HG03469 (cell line): ENCODE measurements at regions not wholly inside any gene's neighbourhood (a gene's known extent, or its start where the extent isn't known, plus 50 kb on each side); places are given as distances from the start of the nearest gene placed in this dataset.

Experiments
- ATAC-seq: cut with Tn5 transposase; IDR thresholded peaks from one replicate; pipeline ENCODE4 v1.9.1; 2021; ENCODE audit warnings: mild to moderate bottlenecking, moderate library complexity, moderate number of reproducible peaks; ENCODE audit not compliant: unreplicated experiment

DNA sequence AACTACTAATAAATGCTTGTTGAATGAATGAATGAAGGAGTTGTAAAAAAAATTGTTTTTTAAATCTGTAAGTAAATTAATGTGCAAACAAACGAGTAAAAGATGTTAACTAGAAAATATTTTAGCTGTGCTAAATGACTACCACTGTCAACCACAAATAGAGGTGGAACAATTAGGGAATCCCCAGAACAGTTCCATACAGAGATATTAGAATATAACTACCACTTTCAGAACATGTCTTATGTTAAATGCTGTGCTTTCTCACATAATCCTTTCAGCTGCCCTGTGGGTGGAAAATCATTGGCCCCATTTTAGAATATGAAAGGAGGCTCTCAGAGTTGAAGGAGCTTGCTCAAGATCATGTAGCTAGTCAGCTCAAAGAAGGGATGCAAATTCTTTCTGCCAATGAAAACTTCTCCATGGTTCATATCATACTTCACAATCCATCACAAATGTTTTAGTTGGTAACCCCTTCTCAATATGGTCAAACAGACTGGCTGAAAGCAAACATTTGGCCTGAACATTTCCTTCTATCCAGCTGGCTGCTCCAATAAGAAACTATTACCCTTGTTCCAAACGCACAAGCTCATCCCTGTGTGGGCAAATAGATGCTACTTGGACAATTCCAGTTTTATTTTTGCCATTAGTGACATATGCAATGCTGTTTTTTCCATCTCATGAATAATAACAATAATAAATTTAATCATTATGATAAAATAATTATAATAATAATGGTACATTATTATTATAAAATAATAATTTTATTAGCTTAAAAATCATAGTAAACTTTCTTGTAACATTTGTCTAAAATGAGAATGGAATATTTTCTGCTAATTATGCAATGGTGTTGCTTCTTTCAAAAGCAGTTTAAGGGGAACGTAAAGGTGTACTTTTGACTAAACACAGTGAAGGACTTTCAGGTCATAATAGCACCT, 290.4 kb upstream of the STT3B start:
- ATAC-seq: peak; percentile 58

DNA sequence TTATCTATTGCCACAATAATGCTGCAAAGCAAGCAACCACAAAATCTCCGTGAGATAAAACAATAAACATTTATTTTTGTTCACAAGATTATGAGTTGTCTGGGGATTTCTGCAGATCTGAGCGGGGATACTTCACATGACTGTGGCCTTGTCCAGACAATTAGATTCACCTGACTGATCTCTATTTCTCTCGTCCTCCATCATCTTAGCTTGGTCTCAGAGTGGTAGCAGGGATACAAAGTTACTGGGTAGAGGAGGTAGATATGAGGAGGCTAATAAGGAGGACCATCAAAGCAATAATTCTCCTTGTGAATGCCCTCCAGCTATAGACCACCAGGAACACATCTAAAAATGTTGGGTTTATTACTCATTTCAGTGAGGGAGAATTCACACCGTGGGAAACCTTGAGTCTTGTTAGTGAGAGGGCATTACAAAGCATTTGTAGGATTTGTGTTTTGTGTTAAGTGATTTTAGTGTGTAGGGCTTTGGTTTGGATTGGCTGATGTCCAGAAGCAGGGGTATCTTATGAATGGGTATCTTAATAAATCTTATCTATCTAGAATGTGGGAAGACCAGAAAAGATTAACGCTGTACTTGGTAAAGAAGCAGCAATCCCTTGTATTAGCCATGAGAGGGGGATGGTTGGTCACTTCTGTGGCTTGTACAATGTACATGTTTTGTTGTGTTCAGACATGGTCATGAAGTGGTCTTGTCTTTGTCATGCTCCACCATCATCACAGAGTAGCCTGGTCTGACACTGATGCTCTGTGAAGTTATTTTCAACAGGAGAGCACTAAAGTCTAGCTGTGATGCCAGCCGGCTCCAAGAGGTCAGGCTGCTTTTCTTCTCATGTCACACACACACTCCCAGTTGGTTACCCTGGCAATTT, 287.6 kb upstream of the STT3B start:
- ATAC-seq: no peak

DNA sequence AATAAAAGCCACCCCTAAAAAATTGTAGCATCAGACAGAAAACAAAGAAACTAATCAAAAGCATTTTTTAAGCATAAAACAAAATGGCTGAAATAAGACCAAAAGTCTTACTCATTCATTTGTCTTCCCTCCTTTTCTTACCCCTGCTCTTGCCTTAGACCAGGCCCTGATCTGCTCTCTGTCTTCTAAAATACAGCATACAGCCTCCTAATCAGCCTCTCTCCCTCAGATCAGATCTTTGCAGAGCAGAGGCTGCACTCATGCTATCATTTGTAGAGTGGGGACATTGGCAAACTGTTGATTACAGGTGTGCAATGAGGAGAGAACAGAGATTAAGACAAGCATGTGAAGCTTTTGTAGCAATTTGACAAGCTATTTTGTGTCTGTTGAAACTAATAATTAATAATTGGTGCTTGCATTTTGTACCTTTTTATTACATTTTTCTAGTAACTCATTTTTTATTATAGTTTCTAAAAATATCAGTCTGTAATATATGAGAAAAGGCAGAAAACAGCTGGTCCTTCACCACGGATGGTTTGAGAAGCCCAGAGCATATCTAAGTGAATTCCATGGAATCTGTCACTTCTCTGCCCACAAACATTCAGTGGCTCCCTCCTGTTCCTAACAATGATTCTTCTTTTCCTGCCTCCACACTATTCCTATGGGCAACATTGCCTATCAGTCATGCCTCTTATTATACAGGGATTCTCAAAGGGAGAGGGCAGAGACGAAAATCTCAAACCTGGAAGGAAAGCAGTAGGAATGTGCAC, 286.2 kb upstream of the STT3B start:
- no peak for ATAC-seq

DNA sequence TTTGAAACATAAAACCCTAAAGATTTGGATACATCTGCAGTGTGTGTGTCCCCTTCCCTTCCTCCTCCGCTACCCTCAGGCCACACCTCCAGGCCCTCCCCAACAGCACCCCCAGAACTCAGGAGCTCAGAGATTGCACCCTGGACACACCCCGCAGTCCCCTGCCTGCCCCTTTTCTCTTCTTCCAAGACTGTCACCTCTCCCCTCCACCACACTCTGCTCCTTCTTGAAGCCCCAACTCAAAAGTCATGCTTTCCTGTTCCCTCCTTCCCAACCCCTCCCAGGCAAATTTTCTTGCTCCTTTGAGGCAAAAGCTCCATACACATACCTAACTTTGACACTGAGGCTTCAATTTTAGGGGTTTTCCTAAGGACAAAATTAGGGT, 285.7 kb upstream of the STT3B start:
- no peak for ATAC-seq

DNA sequence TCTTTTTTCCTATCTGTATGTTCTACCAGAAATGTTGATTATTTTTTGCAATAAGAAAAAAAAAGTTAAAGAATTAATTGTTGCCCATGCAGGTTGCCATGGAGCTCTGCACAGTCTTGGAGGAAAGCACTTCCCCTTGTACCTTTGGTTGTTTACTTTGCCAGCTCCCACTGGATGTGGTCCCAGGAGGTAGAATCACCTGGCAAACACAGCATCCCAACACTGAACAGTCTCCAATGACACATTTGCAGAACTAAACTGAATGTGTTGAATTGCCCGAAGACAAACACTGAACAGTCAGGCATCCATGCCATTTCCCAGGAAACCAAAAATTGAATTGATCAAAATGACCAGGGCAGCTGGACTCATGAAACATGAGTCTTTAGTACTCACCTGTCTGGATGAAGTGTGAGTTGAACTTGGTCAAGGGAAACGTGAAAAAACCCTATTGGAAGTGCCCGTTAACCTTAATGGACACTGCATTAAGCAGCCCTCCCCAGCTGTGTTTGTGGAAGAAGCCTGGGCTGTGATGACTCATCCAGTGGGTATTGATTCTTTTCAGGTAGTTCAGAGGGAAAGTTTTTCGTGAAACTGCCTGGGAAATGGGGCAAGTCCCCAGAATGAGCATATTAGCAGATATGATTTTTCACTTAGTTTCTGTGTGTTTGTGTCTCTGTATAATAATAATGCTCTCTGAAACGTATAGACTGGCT, 284.7 kb upstream of the STT3B start:
- ATAC-seq: no peak

DNA sequence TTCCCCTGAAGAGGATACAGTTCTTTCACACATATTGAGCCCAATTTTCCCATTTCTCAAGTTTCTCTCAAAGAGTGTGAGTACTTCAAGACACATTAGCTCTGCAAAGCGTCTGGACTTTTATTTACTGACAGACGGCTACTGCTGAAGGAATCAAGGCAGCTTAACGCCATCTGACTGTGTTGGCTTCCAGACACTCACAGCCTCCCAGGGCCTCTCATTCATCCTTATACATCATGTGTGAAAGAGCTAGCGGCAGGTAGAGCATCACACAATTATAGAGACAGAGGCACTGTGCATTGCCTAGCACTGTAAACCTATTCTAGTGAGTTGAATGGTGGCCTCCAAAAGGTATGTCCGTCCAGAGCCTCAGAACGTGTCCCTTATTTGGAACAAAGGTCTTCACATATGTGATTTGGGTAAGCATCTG, 284.1 kb upstream of the STT3B start:
- ATAC-seq: no peak

DNA sequence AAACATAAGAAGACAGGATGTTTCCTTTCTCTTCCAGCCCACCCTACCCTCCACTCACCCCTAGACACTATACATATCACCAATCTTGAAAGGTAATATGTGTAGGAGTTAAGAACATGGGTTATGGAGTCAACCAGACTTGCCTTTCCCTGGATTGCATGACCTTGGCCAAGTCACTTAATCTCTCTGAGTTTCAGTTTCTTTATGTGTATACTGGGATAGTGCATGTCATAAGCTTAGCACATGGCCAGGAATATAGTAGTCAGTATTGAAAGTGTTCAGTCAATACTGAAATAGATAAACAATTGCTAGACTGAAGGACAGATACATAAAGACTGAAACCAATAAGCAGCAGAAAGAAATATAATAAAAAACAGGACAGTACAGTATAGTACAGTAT, 283.2 kb upstream of the STT3B start:
- ATAC-seq: no peak

DNA sequence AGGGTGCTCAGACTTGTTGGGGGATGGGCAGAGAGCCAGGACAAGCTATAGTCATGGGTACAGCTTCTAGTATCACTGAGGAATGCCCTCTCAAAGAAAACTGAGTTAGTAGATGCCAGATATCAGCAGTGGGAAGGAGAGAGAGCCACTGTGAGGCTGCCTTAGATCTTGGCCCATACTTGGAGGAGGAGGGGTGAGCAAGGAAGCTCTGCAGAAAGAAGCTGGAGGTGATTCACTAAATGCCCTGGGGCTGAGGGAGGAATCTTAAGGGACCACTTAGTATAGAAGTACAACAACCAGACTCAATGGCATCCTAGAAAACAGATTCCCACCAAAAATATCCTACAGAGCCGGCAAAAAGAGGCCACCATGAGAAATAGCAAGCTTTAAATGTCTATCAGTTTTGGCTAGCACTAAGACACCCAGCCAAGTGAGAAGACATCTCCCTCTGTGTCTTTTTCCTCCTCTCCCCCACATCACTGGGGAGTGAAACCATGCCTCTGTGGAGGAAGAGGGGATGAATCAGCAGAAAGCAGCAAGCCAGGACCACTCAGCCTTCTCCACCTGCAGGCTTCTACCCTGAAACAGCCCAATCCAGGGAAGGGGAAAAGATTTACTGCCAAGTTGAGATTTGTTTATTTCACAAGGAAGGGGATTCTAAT, 282.5 kb upstream of the STT3B start:
- ATAC-seq: no peak

DNA sequence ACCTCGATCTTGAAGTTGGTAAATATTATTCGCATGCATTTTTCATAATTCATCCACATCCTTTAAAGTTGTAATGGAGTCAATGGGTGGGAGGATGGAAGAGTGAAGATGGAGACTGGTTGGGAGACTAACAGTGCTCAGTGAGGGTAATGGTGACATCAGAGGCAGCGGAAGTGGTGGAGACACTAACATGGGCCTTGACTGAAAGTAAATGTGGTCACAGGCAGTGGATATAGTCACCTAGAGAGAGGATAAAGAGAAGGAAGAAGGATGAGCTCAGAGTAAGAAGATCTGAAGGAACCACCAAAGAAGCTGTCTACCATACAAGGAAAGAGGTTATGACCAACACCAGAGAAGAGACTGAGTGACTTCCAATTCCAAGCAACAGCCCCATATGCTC, 281.6 kb upstream of the STT3B start:
- no peak for ATAC-seq

DNA sequence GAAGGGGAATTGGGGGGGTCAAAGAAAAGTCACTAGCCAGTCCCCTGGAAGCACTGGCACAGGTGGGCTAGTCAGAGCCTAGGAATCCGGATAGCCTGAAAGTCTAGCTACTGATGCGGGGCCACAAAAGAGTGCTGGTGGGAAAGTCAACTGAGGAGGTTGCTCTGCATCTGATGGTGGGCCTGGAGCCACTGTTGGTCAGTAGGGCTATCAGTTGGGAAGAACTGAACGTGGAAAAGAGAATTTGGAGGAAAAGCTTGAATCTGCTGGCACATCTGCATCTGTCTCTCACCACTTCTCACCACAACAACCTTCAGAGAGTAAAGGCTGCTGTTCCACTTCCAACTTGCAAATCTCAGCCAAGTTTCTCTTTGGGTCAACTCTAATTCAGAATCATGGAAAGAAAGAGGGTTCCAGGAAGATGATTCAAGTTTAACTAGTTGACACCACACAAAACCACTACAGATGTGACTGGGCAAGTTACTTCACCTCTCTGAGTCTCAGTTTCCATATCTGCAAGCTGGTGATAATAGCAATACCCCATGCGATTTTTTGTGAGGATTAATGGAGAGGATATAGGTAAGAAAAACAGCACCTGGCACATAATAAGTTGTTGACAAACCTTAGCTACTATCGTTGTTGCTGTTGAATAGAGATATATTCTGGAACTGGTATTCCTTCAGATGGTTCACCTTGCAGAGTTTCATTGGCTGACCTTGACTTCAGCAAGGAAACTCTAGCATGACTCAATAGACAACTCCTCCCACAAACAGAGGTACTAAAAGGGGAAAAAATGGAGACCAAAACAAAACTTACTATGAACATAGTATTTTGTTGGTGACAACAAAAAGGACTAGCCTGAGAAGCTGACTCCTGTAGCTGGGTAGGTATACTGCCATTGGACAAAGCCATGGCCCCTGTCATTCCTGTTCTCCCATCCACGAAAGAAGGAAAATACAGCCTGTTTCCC, 280.2 kb upstream of the STT3B start:
- ATAC-seq: no peak

DNA sequence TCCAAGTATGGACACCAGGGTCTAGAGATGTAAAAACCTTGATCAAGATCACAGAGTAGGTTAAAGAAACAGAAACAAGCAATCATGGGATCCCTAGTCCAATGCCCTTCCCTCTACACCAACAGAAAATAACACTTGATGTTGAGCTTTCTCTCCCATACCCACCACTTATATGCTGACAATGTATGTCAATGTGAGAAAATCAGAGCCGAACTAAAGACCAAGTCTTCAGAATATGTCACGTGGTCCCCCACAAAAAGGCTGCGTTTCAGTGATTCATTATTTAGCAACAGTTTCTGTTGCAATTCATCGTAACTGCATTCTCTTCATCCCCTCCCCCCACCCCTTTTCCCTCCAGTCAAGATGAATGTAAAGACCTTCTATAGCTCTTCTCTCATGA, 278.9 kb upstream of the STT3B start:
- no peak for ATAC-seq

DNA sequence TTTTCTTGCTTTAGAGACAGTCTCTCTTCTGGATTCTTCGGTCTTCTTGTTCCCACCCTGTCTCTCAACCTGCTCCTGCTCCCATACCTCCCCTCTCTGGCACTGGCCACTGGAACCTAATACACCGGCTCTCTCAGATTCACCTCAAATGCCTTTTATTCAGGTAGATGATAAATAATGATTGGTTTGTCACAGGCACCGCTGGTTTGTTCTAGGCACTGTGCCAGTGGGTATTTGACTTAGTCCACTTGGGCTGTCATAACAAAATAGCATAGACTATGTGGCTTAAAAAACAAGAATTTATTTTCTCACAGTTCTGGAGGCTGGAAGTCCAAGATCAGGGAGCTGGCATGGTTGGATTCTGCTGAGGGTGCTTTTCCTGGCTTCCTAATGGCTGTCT, 278.2 kb upstream of the STT3B start:
- ATAC-seq: no peak

DNA sequence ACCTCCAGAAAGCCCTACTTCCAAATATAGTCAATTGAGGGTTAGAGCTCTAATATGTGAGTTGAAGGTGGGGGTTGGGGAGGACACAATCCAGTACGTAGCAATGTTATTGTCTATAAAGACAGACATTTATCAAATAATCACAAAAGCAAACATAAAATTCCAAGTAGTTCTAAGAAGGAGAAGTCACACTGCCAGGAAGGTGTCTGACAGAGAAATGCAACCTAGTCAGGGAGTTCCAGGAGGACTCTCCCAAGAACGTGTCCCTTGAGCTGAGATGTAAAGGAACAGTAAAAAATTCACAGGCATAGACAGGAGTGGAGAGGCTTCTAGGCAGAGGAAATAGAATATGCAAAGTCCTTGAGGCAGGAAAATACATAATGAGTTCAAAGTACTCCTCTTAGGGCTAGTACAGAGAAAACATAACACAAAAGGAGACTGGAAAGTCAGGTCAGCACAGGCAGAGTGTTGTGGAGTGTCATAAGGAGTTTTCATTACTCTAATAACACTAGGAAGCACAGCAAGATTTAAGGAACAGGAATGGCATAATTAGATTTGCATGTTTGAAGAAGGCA, 277.6 kb upstream of the STT3B start:
- ATAC-seq: no peak

DNA sequence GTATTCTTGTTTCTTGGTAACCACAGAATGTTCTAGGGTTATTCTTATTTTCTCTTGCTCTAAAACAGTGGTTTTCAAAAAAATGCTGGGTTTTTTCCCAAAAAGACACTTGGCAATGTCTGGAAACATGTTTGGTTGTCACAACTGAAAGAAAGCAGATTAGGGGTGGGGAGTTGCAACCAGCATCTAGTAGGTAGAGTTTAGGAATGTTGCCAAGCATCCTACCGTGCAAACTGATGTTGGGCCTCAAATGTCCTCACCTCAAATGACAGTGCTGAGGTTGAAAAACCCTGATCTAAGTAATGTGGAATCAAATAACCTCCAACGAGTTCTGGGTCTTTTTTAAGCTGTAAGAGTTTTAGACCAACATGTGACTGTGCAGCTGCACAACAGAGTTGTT, 270.5 kb upstream of the STT3B start:
- no peak for ATAC-seq

DNA sequence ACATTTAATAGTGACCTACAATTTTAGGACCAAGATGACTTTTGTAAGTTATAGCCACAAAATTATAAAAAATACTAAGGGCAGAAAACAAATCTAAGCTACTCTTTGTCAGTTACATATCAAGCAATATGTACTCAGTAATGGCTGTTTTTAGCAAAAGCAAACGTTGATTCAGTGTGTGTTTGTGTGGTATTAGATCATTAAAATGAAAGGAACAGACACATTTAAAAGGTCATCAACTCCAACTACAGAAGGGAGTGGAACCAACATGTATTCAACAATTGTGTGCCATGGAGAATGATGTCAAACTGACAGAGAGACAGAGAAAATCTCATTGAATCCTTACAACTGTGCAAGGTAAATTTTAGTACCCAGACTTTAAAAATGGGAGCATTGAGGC, 268.8 kb upstream of the STT3B start:
- no peak for ATAC-seq

DNA sequence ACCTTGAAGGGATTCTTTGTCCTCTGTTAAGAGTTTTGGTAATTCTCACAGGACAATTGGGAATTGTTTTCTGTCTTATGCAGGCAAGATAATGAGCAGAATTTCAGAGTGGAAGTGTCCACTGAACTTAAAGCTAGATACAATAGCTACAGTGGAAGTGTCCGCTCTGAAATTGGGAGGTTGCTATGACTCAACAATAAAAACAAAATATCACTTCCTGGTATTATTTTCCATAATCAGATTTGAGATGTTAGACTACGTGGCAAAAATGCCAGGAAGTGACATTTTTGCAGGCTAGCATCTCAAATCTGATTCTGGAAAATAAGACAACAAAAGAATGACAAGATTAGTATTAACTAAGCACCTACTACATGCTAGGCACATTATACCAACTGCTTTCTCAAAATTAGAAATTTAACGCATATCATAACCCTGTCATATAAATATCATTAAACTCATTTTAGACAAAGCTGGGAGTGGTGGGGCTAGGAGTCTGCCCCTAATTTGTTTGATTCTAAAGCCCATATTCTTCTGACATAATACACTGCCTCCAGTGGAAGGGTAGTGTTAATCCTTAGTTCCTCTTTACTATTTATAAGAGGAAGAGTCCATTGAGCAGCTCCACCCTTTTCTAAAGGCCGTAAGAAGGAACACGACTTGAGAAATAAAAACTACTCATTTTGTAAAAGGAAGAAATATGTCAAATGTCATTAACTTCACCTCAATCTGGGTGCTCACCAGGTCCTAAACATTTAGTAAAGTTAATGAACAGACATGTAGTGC, 266.9 kb upstream of the STT3B start:
- ATAC-seq: no peak

DNA sequence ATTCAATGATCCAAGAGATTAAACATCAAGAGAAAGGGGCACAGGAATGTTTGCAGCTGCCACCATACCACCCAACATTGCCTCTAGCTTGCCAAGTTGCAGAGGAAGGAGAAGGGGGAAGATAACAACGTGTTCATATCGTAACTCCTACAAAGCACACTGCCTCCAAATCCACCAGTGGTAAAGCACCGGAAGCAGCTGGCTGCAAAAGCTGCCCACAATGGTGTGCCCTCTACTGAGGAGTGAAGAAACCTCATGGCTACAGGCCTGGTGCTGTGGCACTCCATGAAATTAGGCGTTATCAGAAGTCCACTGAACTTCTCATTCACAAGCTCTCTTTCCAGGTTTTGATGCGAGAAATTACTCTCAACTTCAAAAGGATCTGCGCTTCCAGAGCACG, 263.9 kb upstream of the STT3B start:
- ATAC-seq: no peak

DNA sequence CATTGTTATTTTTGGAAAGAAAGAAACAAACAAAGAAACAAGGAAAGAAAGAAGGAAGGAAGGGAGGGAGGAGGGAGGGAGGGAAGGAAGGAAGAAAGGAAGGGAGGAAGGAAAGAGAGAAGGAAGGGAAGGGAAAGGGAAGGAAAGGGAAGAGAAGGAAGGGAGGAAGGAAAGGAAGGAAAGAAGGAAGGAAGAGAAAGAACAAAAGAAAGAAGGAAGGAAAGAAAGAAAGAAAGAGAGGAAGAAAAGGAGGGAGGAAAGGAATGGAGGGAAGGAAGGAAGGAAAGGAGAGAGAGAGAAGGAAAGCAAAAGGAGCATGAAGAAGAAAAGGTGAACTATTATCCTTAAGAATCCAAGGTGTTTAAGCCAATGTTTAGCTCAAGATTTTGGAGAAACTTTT, 262.7 kb upstream of the STT3B start:
- ATAC-seq: no peak
